D721Med (cell line): ENCODE measurements at regions not wholly inside any gene's neighbourhood (a gene's known extent, or its start where the extent isn't known, plus 50 kb on each side); places are given as distances from the start of the nearest gene placed in this dataset.

Experiments used
- DNase-seq: peaks from one replicate; pipeline ENCODE4 v3.0.0; 2011; ENCODE audit warnings: low spot score; ENCODE audit not compliant: insufficient read length
- FAIRE-seq: peaks from 2 replicates; lab custom pipeline; 2011; peaks lifted over from hg19 to GRCh38; lab: Jason Lieb, UNC
- TF ChIP-seq, protein P1 (sequence below): IDR thresholded peaks from 2 replicates; pipeline ENCODE4 v1.5.1; 2012; ENCODE audit warnings: mild to moderate bottlenecking, control low read depth; ENCODE audit not compliant: insufficient read depth; ENCODE audit errors: missing control alignments

GRCh38 chr2:147365622-147366021, 479.2 kb upstream of the ACVR2A start:
- FAIRE-seq (no peak), DNase-seq (no peak)
- TF ChIP-seq, protein P1, sequence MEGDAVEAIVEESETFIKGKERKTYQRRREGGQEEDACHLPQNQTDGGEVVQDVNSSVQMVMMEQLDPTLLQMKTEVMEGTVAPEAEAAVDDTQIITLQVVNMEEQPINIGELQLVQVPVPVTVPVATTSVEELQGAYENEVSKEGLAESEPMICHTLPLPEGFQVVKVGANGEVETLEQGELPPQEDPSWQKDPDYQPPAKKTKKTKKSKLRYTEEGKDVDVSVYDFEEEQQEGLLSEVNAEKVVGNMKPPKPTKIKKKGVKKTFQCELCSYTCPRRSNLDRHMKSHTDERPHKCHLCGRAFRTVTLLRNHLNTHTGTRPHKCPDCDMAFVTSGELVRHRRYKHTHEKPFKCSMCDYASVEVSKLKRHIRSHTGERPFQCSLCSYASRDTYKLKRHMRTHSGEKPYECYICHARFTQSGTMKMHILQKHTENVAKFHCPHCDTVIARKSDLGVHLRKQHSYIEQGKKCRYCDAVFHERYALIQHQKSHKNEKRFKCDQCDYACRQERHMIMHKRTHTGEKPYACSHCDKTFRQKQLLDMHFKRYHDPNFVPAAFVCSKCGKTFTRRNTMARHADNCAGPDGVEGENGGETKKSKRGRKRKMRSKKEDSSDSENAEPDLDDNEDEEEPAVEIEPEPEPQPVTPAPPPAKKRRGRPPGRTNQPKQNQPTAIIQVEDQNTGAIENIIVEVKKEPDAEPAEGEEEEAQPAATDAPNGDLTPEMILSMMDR = no peak

DNA sequence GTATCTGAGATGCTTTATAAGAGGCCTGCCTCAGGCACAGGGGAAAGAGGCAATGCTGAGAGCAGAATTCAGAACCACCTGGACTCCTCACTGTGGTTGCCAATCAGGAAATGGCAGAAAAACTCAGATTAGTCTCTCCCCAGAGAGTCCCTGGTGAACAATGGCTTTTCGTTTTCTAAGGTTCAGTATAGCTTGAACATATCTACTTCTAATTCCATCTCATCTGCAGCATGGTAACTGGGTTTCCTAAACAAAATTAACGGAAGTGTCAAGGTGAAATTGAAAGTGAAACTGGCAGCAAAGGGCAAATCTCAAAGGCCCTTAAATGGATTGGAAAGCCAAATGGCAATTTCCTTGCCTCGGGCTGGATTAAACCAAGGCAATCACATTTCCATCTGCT, 480.2 kb upstream of the ACVR2A start:
- FAIRE-seq = no peak
- DNase-seq = no peak
- TF ChIP-seq, protein P1 = no peak

DNA sequence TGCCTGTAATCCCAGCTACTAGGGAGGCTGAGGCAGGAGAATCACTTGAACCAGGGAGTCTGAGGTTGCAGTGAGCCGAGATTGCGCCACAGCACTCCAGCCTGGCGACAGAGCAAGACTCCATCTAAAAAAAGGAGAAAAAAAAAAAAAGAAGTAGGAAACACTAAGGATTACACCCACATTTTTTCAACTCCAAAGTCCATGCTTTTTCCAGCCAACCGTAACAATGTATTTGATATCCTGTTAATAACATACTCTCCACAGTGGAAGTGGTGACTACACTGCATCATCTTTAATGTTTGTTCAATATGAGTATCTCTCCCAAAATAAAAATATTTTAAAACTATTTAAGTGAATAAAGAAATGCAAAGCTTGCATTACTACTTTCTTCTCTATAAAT, 481.6 kb upstream of the ACVR2A start:
- TF ChIP-seq, protein P1 = no peak
- DNase-seq (no peak), FAIRE-seq (no peak)

DNA sequence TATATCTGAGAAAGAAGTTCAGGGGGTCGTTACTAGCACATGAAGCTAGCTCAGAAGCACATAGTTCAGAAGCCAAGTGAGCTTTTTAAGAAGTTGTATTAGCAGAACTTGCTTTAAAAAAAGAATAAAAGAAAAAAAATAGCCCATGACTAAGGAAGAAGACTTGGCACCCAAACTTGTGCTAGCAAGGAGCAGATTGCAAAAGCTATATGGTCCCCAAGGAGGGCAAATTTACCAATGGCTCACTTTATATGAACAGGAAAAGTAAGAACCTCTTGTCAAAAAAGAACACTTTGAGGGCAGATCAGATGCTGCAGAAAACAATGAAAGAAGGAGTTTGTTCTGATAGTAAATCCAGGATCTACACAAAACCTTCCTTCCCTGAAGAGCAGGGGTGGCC, 486.5 kb upstream of the ACVR2A start:
- no peak for FAIRE-seq
- TF ChIP-seq, protein P1 = no peak
- DNase-seq = no peak

- FAIRE-seq (no peak), DNase-seq (no peak)
- TF ChIP-seq, protein P1 = no peak
Measured at GRCh38 chr2:147356157-147356556, 488.7 kb upstream of the ACVR2A start.

GRCh38 chr2:147355706-147356105, 489.1 kb upstream of the ACVR2A start:
- DNase-seq = no peak
- TF ChIP-seq, protein P1 = no peak
- FAIRE-seq = no peak

- no peak for DNase-seq
- TF ChIP-seq, protein P1 = no peak
- FAIRE-seq = no peak
Measured at GRCh38 chr2:147353072-147353381, 491.8 kb upstream of the ACVR2A start.
